Cardiac septum (tissue), 1 donor: ENCODE measurements at regions not wholly inside any gene's neighbourhood (a gene's known extent, or its start where the extent isn't known, plus 50 kb on each side); places are given as distances from the start of the nearest gene placed in this dataset.

Source experiments
- DNase-seq: peaks from one replicate; pipeline ENCODE4 v3.0.0-alpha.2; 2020; ENCODE audit warnings: low spot score
- intact Hi-C: fragments of 100-400 bp; cut with DNase I; formaldehyde crosslinking; loops from one replicate; pipeline ENCODE4 v1.14.0; 2022
- donor health status: DM: no; HTN: no; CAD: no.

DNA sequence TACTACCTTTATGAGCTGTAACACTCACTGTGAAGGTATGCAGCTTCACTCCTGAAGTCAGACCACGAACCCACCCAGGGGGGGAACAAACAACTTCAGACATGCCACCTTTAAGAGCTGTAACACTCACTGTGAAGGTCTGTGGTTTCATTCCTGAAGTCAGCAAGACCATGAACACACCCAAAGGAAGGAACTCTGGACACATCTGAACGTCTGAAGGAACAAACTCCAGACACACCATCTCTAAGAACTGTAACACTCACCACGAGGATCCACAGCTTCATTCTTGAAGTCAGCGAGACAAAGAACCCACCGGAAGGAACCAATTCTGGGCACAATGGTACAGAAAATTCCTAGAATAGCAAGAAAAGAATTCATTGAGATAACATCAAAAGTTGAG lies 1796.5 kb upstream of the MIR17HG start:
- DNase-seq = no peak
- intact Hi-C loops = no loop called here

DNA sequence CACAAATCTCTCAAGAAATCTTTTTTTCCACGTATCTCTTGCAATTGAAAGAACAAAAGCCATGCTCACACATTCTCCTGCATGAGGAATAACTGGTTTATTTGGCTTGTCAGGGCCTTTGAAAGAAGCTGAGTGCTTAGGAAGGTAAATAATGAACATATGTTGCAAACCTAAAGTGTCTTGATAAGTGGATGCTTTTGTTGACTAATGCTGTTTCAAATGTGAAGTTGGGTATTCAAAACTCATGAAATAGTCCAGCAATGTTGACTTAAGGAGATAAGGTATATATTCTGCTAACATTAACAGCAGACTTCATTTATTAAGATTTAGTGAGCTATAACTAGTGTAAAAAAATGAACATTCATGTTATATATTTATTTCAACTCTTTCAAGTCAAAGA lies 1792.7 kb upstream of the MIR17HG start:
- intact Hi-C loops = no loop called here
- no peak for DNase-seq

DNA sequence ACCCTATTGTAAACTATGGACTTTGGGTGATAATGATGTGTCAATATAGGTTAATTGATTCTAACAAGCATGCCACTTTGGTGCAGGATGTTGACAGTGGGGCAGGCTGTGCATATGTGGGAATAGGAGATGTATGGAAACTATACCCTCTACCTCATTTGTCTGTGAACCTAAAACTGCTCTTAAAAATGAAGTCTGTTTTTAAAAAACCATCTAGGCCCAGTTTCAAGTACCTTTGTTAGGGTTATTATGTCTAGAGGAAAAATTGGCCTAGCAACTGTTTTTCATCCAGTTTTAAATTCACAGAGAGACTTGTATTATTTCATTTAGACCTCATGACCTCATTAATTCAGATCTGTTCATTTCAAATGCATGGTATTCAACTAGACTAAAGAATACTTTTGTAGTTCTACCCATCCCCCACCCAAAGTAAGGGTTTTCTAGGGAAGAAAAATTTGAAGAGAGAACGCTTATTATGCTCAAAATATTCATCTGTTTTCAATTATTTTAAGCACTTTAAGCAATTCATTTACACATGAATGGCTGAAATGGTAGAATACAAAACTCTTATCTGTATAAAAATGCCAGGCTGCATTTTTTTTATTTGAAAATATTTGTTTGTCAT lies 1781.9 kb upstream of the MIR17HG start:
- DNase-seq = no peak
- intact Hi-C loops = no loop called here

DNA sequence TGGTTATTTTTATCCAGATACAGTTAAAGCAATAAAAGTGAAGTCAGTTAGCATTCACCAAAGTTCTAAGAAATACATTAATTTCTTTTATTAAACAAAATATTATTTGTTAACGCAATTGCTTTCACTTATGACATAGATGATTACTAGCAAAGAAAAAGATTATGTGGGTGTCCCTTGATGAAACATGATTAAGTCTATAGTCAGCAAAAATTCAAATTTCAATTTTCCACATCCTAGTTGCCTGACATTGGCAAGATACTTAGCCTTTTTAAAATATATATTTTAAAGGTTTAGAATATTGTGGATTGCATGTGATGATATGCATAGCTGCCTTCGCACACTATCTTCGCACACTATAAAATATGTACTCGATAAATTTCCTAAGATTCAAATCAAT lies 1780.5 kb upstream of the MIR17HG start:
- intact Hi-C loops = no loop called here
- no peak for DNase-seq

DNA sequence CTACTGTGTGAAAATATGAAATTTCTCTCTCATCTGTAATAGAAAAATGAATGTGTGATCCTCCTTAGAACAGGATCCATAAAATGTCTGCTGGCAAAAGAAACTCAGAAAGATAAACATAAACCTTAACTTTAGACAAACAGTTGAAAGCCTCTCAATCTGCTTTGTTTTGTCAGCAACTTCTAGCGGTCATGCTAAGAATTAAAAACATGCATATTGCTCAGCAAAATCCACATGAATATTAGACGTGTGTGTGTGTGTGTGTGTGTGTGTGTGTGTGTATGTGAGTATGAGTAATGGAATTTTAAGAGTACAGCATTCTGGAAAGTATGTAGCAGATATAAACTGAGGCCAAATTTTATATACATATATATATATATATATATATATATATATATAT lies 1779.2 kb upstream of the MIR17HG start:
- intact Hi-C loops = no loop called here
- DNase-seq = no peak

DNA sequence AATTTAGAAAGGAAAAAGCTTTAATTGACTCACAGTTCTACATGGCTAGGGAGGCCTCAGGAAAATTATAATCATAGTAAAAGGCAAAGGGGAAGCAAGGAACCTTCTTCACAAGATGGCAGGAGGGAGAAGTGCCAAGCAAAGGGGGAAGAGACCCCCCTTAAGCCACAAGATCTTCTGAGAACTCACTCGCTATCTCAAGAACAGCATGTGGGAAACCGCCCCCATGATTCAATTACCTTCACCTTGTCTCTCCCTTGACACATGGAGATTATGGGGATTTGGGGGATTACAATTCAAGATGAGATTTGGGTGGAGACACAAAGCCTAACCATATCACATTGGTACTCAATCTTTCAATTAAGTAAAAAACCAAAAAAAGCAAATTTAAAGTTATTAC lies 1778.7 kb upstream of the MIR17HG start:
- DNase-seq = no peak
- intact Hi-C loops = no loop called here

DNA sequence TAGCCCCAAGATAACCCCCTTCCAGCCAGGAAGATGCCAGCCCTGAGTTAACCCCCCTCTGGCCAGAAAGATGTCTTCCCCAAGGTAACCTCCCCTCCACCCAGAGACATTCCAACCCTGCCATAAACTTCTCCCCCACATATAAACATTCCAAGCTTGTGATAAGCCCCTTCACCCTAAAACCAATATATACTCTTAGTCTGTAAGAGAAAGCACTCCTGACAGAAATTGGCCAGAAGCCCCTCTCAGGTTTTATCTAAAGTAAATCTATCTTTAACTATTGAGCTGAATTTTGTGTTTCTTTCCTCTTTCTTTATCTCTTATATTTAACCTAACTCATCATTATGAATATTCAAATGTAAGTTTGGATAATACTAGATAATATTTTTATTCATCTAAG lies 1775.8 kb upstream of the MIR17HG start:
- DNase-seq = no peak
- intact Hi-C loops = no loop called here

DNA sequence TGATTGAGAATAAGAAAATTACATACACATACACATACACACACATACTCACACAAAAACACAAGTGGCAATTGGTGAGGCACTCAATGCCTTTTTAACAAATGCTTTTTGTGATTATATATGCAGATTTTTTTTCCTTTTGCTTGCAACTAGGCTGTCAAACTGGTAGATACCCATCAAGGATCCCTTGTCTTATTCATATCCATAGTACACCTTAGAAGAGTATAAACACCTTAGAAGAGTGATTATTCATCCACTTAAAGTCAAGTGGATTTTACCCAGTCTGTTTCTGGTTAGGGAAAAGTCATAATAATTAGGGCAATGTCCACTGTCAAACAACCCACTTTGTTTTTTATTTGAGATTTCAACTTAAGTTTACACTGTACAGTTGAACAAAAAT lies 1773.4 kb upstream of the MIR17HG start:
- intact Hi-C loops = no loop called here
- DNase-seq = no peak

DNA sequence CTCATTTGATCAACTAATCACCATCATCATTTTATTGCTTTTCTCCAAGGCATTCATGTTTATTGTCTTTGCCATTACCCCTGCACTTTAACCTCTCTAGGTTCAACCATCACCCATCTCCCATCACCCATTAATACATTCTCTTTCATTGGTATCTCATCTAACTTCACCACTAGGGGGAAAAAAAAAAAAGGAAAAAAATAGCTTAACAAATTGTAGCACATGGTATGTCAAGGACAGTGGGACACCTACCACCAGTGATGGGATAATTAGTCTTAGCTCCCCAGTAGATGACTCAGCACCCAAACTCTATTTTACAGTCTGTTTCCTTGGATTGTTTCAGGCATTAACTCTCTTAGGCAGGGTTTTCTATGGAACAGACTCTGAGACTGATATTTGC lies 1770.2 kb upstream of the MIR17HG start:
- intact Hi-C loops = no loop called here
- DNase-seq = no peak

DNA sequence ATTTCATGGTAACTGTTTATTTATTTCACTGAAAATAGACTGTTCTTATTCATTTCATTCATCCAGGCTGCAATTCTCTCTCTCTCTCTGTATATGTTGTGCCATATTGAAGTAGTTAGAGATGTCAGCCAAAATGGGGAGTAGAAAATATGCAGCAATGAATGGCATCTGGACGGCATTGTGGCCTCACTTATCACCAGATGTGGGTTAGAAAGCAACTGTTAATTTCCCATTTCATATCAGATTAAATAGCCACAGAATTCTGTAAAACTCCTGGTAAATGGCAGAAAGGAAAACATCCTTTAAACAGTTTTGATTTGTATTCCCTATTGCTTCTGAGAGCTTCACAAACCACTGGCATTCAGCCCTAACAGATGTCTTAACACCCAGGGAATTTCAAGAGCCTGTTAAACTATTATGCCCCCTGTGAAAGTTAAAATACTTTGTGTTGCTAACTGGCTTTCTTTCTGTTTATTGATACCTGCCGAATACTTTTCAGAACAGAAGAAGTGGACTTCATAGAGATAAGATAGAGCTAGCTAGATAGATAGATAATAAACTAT lies 1763.3 kb upstream of the MIR17HG start:
- DNase-seq = no peak
- intact Hi-C loops = no loop called here

DNA sequence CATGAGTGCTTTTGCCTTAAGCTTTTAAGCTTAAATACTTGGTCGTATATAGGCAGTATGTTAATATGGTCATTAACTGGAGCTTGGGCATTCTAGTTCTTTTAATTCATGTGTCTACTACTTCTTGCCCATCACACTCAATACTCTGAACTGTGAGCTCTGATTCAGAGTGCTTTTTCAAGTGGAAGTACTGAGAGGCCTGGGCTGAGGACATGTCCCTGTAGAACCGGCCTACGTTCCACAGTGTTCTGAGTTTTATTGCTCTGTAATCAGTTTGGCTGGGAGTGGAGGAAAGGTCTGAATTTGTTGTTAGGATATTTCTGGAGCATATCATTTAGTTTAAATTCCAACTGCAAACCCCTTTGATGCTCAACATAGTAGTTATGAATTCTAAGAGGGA lies 1744.8 kb upstream of the MIR17HG start:
- no peak for DNase-seq
- intact Hi-C loops = no loop called here

DNA sequence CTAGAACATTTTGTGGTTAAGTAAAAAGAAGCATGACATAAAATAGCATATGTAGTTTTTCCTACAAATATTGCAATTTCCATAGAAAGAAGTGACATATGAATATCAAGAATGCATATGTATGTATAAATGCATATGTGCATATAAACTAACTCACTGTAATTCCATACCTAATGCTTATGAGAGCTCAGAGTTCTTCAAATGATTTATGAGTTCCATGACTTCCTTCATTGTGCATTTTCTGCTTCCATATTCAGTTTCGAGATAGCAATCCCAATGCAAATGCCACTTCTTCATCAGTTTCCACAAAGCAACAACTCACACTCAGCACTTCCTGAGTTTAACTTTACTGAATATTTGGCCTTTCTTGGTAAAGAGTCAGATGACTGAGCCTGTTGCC lies 1744.3 kb upstream of the MIR17HG start:
- intact Hi-C loops = no loop called here
- DNase-seq = no peak

DNA sequence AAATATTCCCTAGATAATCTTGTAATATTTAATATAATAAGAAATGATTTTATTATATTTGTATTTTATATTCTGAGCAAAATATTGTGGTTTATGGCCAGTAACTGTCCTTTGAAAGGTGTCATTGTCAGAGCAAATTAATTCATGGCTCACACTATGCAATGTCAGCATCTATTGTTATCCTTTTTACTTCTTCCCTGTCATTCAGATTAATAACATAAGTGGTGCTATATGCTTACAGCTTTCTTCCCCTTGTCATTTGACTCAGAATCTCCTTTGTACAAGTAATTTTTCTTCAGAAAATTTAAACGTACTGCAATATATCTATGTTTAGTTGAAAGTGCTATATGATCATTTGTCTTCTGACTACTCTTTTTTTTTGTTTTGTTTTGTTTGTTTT lies 1738.2 kb upstream of the MIR17HG start:
- intact Hi-C loops = no loop called here
- no peak for DNase-seq

DNA sequence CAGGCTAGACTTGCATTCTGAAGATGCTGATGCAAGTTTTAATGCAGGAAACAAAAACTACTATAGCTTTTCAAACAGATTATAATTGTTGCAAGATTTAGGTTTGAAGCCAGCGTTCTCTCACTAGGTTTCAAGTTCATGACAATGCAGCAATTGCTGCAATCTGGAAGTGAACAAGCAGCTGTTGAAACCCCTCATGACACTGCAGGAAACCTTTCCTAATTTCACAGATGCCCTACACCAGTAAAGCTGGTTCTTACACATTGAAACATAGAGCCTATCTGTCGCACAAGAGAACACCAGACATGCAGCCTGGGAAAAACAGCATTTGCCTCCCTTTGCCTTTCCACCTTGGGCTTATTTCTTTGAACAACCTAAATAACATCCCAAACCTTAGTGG lies 1737.2 kb upstream of the MIR17HG start:
- intact Hi-C loops = no loop called here

DNA sequence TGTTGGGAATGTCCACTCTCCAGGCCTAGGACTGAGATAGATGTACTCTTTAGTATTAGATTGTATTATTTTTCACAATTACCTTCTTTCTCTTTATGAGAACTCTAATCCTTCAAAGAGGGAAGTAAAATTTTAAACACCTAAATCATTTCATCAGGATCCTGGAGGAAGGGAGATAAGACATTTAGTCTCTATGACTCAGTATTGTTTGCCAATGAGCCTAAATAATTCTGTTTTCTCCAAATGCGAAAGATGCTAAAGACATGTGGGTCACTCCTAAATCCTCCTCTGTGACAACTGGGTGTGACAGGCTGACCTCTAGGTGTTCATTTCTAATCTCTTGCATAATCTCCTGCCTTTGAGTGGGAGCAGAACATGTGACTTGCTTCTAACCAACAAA lies 1736.6 kb upstream of the MIR17HG start:
- intact Hi-C loops = no loop called here
- no peak for DNase-seq

More for the DNA sequence above, 1737.2 kb upstream of the MIR17HG start:
- no peak for DNase-seq

DNA sequence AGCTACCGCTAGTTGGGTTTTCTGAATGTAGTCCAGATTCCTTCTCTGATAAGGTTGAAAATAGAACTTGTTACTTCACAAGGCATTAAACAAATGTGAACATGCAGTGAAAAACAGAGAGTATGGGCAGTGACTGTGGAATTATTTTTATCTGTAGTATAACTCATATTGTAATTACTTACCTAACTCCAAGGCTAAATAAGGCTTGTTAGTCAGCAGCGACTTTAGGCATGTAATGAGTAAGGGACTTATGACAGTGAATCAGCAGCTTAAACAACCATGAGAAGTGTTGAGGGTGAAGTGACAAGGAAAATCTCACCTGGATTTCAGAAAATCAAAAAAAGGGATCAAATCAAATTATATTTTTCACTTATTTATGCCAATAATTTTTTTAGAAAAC lies 1719.5 kb upstream of the MIR17HG start:
- DNase-seq = no peak
- intact Hi-C loops = no loop called here

DNA sequence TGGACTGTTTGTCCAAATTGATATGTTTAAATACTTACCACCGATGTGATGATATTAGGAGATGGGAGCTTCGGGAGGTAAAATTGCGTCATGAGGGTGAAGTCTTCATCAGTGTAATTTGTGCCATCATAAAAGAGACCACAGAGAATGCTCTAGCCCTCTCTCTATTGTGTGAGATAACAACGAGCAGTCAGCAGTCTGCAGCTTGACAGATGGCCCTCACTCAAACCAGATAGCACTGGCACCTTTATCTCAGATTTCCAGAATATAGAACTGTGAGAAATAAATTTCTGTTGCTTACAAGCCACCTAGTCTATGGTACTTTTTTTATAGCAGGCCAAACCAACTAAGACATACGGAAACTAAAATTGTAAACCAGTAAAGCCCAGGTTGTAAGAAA lies 1718.9 kb upstream of the MIR17HG start:
- intact Hi-C loops = no loop called here
- no peak for DNase-seq

DNA sequence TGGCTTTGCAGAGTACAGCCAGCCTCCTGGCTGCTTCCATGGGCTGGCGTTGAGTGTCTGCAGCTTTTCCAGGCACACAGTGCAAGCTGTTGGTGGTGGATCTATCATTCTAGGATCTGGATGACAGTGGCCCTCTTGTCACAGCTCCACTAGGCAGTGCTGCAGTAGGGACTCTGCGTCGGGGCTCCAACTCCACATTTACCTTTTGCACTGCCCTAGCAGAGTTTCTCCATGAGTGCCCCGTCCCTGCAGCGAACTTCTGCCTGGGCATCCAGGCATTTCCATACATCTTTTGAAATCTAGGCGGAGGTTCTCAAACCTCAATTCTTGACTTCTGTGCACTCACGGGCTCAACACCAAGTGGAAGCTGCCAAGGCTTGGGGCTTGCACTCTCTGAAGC lies 1697.3 kb upstream of the MIR17HG start:
- DNase-seq = no peak
- intact Hi-C loops = no loop called here

DNA sequence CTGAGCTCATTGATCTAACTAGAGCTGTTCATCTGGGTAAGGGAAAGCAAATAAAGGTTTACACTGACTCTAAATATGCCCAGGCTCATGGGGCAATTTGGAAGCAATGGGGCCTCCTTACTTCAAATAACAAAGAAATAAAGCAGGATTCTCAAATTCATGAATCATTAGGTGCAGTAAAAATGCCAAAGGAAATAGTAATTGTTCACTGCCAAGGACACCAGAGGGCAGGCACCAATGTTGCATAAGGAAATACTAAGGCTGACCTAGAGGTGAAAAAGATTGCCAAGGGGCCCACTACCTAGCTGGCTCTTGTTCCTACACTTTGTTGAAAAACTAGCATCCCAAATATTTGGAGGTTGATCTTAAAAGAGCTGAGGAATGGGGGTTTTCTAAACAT lies 1686.7 kb upstream of the MIR17HG start:
- DNase-seq = no peak
- intact Hi-C loops = no loop called here

DNA sequence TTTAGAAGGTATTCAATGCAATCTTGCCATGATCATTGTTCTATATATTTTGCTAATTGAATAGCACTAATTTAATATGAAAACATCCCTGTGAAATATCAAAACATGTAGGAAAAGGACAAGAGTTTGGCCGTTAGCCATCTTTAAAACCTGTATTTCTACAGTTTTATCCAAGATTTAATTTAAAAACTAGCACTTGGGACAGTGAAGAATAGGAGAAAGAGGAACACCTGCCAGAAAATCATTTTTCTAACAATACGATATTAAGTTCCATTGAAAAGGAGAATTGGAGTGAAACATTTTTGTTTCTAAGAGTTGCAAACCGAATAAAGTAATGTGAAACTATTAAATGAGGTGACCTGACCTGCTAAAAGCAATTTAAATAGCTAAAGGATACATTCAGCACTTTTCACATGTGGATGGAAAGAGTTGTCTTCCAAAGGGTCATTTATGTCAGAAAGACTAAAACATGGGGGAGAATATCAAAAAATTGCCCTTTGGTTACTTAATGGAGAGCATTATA lies 1673.6 kb upstream of the MIR17HG start:
- no peak for DNase-seq
- intact Hi-C loops = no loop called here

DNA sequence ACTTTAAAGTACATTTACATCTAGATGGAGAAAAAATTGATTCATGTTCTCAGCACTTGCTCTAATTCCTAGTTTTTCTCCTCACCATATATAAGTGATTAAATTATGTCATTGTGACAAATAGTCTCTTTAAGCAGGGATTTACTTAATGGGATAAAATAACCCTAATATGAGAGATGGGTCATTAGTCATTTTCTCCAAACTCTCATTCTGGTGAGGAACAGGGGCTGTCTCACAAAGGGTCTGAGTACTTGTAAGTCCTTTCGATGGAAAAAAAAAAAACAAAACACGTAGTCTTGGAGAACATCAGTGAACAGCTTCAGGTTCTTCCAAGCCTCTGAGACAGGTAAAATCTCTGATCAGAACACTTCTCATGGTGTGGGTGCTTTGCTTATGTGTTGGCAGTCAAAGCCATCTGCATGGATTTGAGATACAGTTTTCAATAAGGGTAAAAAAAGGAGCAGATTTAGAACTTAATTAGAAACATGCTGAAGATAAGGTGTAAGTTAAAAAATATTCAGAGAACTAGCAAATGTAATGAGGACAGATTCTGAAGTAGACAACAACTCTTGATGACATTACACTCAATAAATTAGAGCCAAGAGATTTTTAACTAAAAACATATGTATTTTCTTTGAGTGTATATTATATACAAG lies 1668.9 kb upstream of the MIR17HG start:
- no peak for DNase-seq
- intact Hi-C loops = no loop called here
